HG03558 (cell line): ENCODE measurements at regions not wholly inside any gene's neighbourhood (a gene's known extent, or its start where the extent isn't known, plus 50 kb on each side); places are given as distances from the start of the nearest gene placed in this dataset.
"Not testable (repeated sequence)": the region's sequence is repeated elsewhere in the genome, so short reads cannot be mapped to it uniquely, and the experiment has no call there.

Experiments
- ATAC-seq: cut with Tn5 transposase; IDR thresholded peaks from one replicate; pipeline ENCODE4 v1.9.1; 2021; ENCODE audit warnings: moderate number of reproducible peaks; ENCODE audit not compliant: unreplicated experiment; ENCODE audit errors: extremely low read depth

- ATAC-seq, result no peak
Measured at GRCh38 chr9:29332789-29333188, 1759.5 kb upstream of the C9orf72 start.

DNA sequence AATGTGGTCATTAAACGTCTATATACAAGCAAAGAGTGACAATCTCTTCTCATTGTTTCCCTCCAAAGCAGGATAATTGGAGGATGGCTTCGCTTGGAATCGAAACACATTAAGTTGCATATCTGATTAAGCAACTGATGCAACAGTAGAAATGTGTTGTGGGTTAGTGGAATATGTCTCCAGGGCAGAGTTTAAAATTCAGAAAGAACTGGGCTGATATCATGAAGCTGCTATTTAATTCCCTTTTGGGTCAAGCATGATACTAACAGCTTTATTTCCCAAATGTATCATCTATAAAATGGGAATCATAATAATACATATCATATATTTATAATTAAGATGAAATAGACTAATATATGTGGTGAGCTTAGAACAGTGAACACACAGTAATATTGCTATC is 1763.0 kb upstream of the C9orf72 start:
- no peak for ATAC-seq

DNA sequence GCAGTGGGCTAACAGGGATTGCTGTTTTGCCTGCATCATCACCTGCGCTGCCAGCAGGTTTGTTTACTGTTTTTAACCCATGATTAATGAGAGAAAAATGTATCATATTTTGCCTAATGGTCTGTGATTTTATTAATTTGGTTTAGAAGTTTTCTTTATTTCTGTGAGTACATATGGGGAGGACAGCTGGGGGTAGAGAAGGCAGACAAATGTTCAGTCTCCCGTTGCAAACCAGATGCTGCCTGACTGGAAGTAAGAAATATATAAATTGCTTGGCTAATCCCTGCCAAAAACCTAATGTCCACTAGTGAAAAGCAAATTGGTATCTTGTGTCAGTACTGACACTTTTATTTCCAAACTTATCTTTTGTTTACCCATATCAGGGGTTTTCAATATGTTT is 1766.1 kb upstream of the C9orf72 start:
- no peak for ATAC-seq

- no peak for ATAC-seq
Measured at GRCh38 chr9:29348999-29349398, 1775.7 kb upstream of the C9orf72 start.

DNA sequence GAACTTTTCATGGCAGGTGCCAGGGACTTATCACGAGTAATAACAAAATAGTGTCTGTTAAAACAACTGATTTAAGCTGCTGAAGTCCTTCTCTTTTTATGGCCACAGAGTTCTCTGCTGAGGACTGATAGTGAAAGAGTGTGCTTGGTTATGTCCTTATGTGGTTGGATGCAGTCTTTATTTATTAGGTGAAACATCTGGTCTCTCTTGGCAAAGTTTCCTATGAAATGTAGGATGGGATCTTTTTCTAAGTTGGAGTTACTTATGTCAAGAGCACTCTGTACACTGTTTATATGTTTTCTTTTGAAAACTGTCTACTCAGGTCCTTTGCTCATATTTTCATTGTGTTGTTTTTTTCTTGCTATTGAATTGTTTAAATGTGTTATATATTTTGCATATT is 1816.1 kb upstream of the C9orf72 start:
- no peak for ATAC-seq

GRCh38 chr9:29390859-29391258 is 1817.6 kb upstream of the C9orf72 start:
- ATAC-seq, result no peak

DNA sequence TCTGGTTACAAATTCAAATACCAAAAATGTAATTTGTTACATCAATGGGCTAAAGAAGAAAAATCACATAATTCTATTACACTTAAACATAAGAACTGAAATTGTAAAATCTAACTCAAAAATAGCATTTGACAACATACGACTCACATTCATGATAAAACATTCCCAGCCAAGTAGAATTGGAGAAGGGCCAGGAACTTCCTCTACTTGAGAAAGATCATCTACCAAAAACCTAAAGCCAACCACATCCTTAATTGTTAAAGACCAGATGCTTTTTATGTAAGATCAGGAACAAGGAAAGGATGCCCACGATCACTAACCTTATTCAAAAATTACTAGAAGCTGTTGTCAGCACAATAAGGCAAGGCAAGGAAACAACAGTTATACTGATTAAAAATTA is 1819.8 kb upstream of the C9orf72 start:
- ATAC-seq, result no peak

DNA sequence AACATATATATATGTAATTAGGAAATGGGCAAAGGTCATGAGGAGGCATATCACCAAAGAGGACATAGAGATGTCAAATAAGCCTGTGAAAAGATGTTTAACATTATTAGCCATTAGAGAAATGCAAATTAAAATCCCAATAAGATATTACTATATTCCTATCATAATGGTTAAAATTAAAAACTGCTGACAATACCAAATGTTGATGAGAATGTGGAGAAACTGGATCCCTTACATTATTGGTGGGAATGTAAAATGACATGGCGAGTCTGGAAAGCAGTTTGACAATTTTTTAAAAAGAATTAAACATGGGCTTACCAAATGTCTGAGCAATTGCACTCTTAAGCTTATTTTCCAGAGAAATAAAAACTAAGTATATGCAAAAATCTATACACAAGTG is 1821.6 kb upstream of the C9orf72 start:
- no peak for ATAC-seq

- no peak for ATAC-seq
Measured at GRCh38 chr9:29397148-29397547, 1823.9 kb upstream of the C9orf72 start.

DNA sequence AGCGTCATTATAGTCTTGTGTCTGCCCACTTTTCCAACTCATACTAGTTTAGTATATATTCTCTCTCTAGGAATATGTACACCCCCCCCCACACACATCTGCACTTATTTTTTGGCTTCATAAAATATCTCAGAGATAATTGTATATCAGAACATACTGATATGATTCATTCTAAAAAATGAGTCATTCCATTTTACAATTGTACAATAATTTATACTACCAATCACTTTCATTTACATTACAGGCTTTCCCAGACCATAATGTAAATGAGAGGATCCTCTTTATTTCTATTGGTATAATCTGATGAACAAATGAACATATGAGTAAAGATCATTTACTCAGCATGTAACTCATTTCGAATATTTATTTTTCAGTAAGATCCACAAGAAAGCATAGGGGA is 1842.9 kb upstream of the C9orf72 start:
- ATAC-seq, result no peak

DNA sequence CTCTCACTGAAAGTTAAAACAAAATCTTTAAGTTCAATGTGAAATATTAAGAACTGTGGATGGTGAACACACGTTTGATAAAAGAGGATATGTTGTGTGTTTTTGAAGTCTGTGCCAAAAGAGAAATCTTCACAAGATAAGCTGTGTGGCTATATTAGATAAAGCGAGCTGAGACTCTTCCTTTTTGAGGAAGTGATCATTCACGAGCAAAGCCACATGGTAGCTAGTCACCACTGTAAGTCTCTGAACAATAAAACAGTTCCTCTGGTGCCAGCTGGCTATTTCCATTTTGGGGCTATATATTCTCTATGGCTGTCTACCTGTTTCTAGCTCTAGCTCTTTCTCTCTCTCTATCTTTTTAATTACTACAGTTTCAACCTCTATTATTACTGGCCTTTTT is 1849.2 kb upstream of the C9orf72 start:
- no peak for ATAC-seq

DNA sequence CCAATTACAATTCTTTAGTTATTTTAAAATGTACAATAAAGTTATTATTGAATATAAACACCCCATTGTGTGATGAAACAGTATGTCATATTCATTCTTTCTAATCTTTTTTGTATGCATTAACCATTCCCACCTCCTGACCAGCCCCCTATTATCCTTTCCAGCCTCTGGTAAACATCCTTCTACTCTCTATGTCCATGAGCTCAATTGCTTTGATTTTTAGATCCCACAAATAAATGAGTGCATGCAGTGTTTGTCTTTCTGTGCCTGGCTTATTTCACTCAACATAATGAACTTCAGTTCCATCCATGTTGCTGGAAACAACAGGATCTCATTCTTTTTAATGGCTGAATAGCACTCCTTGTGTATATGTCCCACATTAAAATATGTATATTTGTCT is 1858.9 kb upstream of the C9orf72 start:
- no peak for ATAC-seq

DNA sequence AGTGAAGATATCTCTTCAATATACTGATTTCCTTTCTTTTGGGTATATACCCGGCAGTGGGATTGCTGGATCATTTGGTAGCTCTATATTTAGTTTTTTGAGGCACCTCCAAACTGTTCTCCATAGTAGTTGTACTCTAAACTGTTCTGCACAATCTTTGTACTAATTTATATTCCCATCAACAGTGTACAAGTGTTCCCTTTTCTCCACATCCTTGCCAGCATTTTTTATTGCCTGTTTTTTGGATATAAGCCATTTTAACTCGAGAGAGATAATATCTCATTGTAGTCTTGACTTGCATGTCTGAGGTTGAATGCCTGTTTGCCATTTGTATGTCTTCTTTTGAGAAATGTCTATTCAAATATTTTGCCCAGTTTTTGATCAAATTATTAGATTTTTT is 1859.4 kb upstream of the C9orf72 start:
- not testable (repeated sequence) for ATAC-seq

GRCh38 chr9:29435368-29435767 is 1862.1 kb upstream of the C9orf72 start:
- no peak for ATAC-seq

DNA sequence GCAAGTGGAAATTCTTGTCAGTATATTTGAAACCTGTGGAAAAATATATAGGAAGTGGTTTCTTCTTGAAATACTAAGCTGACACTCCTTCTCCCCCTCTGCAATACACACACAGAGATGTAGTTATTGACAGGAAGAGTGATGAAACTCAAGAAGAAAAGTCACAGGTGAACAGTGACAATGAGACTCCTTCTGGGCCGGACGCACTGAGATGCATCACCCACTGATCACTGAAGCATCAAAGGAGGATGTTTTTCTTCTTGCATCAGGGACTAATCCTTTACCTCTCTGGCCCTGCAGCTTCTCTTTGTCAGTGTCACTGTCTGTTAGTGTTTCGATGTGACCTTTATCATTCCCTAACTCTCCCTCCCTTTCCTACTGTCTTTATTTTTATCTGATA is 1864.2 kb upstream of the C9orf72 start:
- ATAC-seq, result no peak

- ATAC-seq, result no peak
Measured at GRCh38 chr9:29439961-29440360, 1866.7 kb upstream of the C9orf72 start.

DNA sequence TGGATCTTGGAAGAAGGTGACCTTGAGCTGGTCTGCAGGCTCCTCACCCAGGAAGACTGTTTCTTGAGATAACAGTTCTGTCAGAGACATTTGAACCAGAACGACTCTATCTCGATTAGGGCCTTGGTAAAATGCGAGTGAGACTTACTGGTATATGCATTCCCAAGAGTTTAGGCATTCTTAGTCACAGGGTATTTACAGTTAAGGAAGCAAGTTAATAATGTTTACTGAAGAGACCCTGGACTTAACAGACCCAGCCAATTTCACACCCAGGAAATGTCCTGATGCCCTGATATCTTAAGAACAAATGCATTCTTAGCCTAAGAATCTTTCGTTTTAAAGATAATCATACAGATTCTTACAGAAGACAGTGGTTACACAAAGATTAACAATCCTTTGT is 1867.2 kb upstream of the C9orf72 start:
- ATAC-seq, result no peak

- ATAC-seq, result no peak
Measured at GRCh38 chr9:29445751-29446150, 1872.5 kb upstream of the C9orf72 start.

- ATAC-seq, result no peak
Measured at GRCh38 chr9:29449306-29449705, 1876.0 kb upstream of the C9orf72 start.

- ATAC-seq, result not testable (repeated sequence)
Measured at GRCh38 chr9:29450343-29450875, 1877.1 kb upstream of the C9orf72 start.

- ATAC-seq, result no peak
Measured at GRCh38 chr9:29456940-29457339, 1883.7 kb upstream of the C9orf72 start.

DNA sequence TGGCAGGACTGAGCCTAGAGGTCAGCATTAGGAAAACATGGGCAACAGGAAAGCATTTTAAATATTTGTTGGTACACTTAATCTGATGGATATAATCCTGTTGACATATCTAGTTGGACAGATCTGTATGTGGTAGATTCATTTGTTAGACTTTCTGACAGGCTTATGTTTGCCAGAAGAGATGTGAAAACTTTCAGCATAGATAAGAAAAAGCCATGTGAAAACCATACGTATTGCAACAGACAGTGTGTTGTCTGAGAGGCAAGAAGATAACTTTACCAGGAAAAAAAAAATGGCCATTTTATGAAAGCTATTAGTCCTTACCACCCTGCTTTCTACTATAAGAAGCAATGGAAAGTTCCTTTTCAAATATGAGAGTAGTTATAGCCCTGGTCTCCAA is 1902.2 kb upstream of the C9orf72 start:
- no peak for ATAC-seq

- no peak for ATAC-seq
Measured at GRCh38 chr9:29511680-29512079, 1938.4 kb upstream of the C9orf72 start.
